ENCODE measurements at regions not wholly inside any gene's neighbourhood (a gene's known extent, or its start where the extent isn't known, plus 50 kb on each side); places are given as distances from the start of the nearest gene placed in this dataset.

GRCh38 chr14:22233377-22233776 lies 355.6 kb downstream of the DAD1 start:
- peaks cover 0 to 3% (median 1%) of the 10 kb centered on the region in 4 experiments; a peak in 1 of 7 replicates for H3K4me1 ChIP-seq (replicated peaks in 1 of 4; ENCODE audit: control insufficient read depth in 3 of 4, insufficient read depth in 4 of 4, low read length in 3 of 4)
- H3K79me1 ChIP-seq (ENCODE audit: low read depth, low read length) = no peaks in the 10 kb centered on the region
- H4K5ac ChIP-seq (ENCODE audit: insufficient read length, low read depth, low read length) = no peak overlapping the region
- no peak overlapping the region for H3K14ac ChIP-seq (ENCODE audit: insufficient read length)
- no peak overlapping the region for H2BK12ac ChIP-seq (ENCODE audit: low read depth, low read length)
- H3K27ac ChIP-seq (ENCODE audit: low read depth, low read length) = no peak overlapping the region
- no peak overlapping the region for H2BK20ac ChIP-seq (ENCODE audit: low read length)
- H2BK15ac ChIP-seq (ENCODE audit: low read length) = no peak overlapping the region
- FAIRE-seq (no peak), DNase-seq (ENCODE audit: low read depth in 1 of 2, low spot score in 2 of 2) (no peak)
- no peaks in the 10 kb centered on the region for H3K27me3 ChIP-seq (replicated peaks in 1 of 4; ENCODE audit: control insufficient read depth in 3 of 4, extremely low read depth in 1 of 4, insufficient read depth in 3 of 4, low read length in 3 of 4)
- H2AK5ac ChIP-seq (ENCODE audit: low read depth, low read length) = no peak overlapping the region
- H3K9me3 ChIP-seq (ENCODE audit: insufficient read depth in 2 of 2, low read depth in 1 of 2, low read length in 1 of 2) = peaks cover 17 to 21% of the 10 kb centered on the region in 2 experiments
- H2BK5ac ChIP-seq (ENCODE audit: low read depth, low read length) = no peak overlapping the region
- H3K9ac ChIP-seq (replicated peaks in 1 of 4; ENCODE audit: extremely low read depth in 1 of 4, low read depth in 3 of 4, low read length in 3 of 4) = no peak overlapping the region
- peaks cover 0 to 11% (median 1%) of the 10 kb centered on the region in 4 experiments; a peak in 3 of 8 replicates for H3K36me3 ChIP-seq (ENCODE audit: control insufficient read depth in 2 of 4, insufficient read depth in 4 of 4, low read length in 3 of 4)
- no peak overlapping the region for H3K23ac ChIP-seq (ENCODE audit: insufficient read length)
- no peak overlapping the region for H4K8ac ChIP-seq (ENCODE audit: extremely low read depth, insufficient read depth, low read length)
- H3K4me3 ChIP-seq (ENCODE audit: extremely low read depth in 1 of 4, insufficient read depth in 2 of 4, low read depth in 3 of 4, low read length in 4 of 4) = no peak overlapping the region
- H4K20me1 ChIP-seq (replicated peaks in 1 of 2; ENCODE audit: control insufficient read depth in 1 of 2, insufficient read depth in 2 of 2, low read length in 2 of 2) = no peaks in the 10 kb centered on the region
- CTCF ChIA-PET (ENCODE audit: partially characterized antibody) = interaction anchor here (1.1 kb wide), 1 partner anchor 32 kb away, joined by 3 read pairs; no protein-coding TSS in a partner anchor
- no peak overlapping the region for H3K56ac ChIP-seq (replicated peaks; ENCODE audit: insufficient read length, low read depth, low read length)
- H2AFZ ChIP-seq (ENCODE audit: low read length) = no peak overlapping the region
- H3K79me2 ChIP-seq (ENCODE audit: control insufficient read depth in 1 of 2, insufficient read depth in 2 of 2, low read length in 2 of 2) = no peaks in the 10 kb centered on the region
- H4K91ac ChIP-seq (replicated peaks; ENCODE audit: insufficient read length, low read length) = no peak overlapping the region
- H3K4me2 ChIP-seq (ENCODE audit: insufficient read depth in 1 of 2, low read depth in 2 of 2, low read length in 2 of 2) = no peak overlapping the region
- no peak overlapping the region for H3K18ac ChIP-seq (ENCODE audit: extremely low read depth, low read length)
- no peaks in the 10 kb centered on the region for H3K23me2 ChIP-seq (ENCODE audit: low read depth, low read length)
- TF ChIP-seq SRF (IDR thresholded peaks at IDR 0.05; ENCODE audit: low read depth, low read length) = no peak
- no peak for TF ChIP-seq BRCA1 (IDR thresholded peaks at IDR 0.05; ENCODE audit: low read depth, low read length)
- no peak for TF ChIP-seq SIN3A (conservative IDR thresholded peaks at IDR 0.05 in 1 of 2, IDR thresholded peaks at IDR 0.05 in 1 of 2; ENCODE audit: low read depth in 1 of 2, low read length in 2 of 2)
- TF ChIP-seq NRF1 (IDR thresholded peaks at IDR 0.05; ENCODE audit: low read depth, low read length) = no peak
- TF ChIP-seq YY1 (IDR thresholded peaks at IDR 0.05; ENCODE audit: low read depth, low read length) = no peak
- TF ChIP-seq JUND (IDR thresholded peaks at IDR 0.05; ENCODE audit: low read length) = no peak
- no peak for TF ChIP-seq PHF8 (conservative IDR thresholded peaks at IDR 0.05; ENCODE audit: low read depth, low read length)
- POLR2A ChIA-PET (ENCODE audit: partially characterized antibody) = no interaction called here
- no peak overlapping the region for H2BK120ac ChIP-seq (replicated peaks; ENCODE audit: low read depth, low read length)
- H3K4ac ChIP-seq (replicated peaks; ENCODE audit: insufficient read length, low read depth, low read length) = no peak overlapping the region
